ENCODE measurements at regions not wholly inside any gene's neighbourhood (a gene's known extent, or its start where the extent isn't known, plus 50 kb on each side); places are given as distances from the start of the nearest gene placed in this dataset.

DNA sequence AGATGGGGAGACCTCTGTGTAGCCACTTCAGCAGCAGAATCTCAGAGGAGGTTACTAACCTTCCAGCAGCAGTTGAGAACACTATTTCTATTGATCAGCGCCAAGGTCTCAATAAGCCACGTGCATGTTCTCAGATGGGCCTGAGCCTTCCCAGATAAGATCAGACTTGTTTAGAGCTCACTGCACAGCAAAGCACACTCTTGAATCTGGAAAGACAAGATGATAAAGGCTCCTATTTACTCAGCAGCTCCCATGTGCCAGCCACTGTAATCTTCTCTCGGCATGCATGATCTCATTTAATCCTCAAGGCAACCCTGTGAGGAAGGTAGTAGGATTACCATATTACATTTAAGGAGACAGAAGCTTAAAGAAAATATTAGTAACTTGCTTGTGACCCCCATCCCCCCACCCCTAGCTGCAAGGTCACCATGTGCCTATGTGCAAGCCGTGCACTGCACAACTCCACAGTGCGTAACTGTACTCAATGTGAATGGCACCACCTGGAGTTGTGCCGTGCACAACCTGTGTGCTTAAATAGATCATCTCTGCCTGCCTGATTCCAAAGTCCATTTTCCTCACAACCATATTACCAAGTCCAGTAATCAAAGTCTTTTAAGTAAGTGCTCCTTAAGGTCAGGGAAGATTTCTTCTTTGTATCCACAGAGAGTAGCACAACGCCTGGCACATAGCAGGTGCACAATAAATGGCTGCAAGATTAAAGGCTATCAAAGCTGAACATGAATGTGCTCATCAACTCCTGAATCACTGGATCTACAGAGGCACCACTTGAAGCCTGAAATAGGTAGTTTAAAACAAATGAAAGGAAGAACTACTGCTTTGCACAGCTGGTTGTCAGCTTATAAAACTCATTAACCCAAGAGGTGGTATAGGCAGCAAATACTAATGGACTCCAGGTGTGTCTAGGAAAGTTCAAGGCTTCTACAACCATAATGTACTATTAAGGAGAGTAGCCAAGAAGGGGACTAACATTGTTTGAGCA is 293.8 kb downstream of the BUD13 start:
- DNase-seq (ENCODE audit: low read depth in 2 of 2, low spot score in 1 of 2), result no peak

DNA sequence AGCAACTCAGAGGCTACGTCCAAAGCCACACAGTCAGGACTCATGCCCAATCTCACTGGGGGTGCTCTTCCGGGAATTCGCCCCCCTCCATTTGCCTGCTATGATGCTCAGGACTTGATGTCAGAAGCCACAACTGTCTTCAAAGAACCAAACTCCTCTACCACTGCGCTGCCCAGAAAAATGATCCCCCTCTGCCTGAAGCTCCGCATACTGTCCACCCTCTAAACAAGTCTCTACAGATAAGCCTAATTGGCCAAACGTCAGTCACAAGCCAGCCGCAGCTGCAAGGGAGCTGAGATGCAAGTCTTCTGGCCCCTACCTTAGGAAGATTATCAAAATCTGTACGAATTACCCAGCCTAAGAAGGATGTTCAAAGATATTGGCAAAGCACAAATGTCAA is 294.6 kb downstream of the BUD13 start:
- no peak for DNase-seq (ENCODE audit: low read depth in 2 of 2, low spot score in 1 of 2)

DNA sequence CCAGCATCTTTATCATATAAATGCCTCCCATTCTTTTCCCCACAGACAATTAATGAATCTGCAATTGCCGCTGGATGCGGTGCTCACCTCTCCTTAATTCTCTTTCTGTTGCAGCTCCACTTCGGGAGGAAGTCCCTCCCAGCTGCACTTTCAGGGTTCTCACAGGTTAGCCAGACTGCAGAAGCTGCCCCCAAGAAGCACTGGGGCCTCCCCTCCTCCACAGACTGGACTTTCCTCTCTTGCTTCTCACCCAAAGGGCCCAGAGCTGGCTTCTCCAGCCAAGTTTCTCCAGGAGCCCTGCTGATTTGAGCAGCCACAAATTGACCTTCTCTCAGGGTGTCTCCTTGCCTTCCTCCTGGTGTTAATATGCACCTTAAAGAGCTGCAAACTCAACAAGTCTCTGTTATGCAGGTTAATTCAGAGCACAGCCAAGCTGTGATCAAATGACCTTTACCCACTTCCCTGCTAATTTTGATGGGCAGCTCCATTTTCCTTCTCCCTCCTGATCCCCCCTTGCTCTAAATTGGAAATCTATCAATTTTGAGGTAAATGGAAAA is 298.9 kb downstream of the BUD13 start:
- no peak for DNase-seq (ENCODE audit: low read depth in 2 of 2, low spot score in 1 of 2)

DNA sequence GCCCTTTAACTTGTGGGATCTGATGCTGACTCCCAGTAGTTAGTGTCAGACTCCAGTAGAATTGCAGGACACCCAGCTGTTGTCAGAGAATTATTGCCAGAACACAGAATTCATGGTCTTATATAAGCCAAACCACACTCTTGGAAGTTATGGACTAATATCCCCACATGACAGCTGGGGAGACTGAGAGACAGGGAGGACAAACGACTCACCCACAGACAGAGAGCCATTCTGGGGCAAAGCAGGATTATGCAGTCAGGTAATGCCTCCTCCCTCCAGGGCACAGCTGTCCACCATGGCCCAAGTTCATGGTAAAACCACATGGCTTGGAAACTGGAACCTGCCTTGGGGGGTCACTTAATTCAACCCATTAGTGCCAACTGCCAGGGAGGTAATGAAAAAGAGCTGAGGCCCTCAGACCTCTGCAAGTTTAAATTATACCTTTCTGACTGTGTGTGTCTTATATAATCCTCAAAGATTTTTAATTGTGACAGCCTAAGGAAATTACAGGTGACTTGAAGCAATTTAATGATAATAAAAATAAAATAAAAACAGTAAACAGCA is 299.5 kb downstream of the BUD13 start:
- DNase-seq (ENCODE audit: low read depth in 2 of 2, low spot score in 1 of 2), result no peak

DNA sequence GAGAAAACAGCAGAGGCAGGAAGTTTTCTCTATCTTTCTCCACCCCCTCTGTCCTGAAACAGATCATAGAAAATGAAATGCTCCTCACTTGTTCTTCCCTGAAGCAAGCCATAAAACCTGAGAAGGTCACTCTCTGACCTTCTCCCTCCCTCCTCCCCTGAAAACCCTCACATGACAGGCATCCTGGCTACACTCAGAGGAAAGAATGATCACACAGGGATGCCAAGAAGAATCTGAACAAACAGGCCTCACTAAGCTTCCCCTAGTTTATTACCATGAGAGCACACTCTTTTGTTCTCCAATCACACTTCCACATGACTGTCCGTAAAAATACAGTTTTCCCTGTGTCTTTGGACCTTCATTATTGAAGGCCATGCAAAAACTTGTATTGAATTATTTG is 300.1 kb downstream of the BUD13 start:
- DNase-seq (ENCODE audit: low read depth in 2 of 2, low spot score in 1 of 2), result no peak

DNA sequence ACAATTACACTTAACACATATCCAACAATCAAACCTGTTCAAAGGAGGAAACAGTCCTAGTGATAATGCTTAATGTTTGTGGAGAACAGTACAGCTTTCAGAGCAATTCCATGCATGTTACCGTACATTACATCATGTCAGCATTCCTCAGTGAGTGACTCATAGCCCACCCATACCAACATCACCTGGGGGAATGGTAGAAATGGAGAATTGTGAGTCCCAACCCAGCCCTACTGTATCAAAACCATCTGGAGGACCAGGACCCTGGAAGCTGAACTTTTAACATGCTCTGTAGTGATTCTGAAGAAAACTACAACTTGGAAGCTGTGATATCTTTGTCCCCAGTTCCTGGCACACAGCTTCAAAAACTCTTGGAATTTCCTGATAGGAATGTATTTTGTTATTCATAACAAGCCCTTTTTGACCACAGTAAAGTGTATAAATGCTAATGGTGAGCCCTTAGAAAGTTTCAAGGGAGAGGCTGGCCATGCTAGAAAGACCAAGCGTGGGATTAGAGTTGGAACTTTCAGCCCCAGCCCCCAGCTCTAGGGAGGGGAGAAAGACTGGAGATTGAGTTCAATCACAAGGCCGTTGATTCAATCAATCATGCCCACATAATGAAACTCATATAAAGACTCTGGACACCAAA is 301.1 kb downstream of the BUD13 start:
- no peak for DNase-seq (ENCODE audit: low read depth in 2 of 2, low spot score in 1 of 2)

DNA sequence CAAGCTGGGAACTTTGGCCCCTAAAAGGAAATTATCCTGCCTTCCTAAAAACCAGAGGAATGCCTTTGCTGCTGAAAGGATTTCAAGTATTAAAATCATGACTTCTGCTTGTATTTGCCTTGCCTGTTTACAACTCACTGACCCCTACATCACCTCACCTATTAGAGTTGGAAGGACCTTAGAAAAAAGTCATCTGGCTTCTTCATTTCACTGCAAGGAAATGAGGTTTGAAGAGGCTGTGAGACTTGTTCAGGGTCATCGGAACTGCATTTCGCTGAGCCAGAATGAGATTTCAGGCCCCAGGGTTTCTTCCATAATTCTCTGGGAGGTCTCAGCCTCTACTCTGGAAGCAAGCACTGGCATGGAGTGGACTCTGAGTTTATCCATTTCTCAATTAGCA is 304.1 kb downstream of the BUD13 start:
- no peak for DNase-seq (ENCODE audit: low read depth in 2 of 2, low spot score in 1 of 2)

DNA sequence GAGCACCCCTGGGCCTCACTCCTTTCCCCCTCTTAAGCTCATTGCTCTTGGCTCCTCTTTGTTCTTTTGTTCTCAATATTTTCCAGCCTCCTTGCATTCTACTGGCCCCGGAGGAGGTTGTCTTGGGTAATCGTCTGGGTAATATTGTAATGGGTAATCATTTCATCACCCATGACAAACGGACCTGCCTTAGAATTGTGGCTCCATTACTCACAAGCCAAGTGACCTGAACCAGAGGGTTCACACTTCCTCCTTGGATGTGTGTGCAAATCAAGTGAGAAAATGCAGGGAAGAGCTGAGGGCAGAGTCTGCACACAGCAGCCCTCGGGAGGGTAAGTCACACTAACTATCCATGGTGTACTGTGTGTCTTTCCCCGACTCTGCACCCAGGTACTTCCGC is 305.0 kb downstream of the BUD13 start:
- no peak for DNase-seq (ENCODE audit: low read depth in 2 of 2, low spot score in 1 of 2)

DNA sequence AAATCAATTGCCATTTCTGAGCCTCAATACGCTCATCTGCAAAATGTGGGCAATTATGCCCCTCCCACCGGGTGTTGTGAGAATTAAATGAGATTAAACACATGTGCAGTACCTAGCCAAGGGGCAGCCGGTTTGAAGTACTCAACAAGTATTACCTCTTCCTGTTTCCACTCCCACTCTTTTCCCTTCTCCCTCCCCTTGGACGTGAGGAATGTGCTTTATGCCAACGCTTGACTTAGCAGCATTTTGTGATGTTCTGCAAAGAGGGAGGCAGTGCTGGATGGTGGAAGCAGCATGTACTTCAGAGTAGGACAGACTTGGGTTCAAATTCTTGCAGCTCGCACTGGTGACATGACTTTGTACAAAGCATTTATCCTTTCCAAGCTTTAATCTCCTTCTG is 306.0 kb downstream of the BUD13 start:
- no peak for DNase-seq (ENCODE audit: low read depth in 2 of 2, low spot score in 1 of 2)

DNA sequence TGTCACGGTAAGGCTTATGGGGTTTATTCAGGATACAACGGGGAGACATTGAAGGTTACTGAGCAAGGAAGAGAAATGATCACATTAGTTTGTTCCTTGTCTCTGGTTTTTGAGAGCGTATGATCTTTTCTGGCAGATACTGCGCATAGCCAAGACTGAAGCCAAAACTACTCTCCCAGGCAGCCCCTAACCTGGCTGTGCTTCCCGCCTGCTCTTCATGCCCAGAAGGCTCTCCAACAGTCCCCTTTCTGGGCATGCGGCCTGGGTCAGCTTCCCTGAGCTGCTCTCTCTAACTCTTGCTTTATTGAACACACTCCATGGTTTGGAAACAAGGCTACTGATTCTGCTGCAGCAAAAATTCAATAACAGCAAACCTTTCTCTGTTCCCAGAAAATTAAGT is 306.6 kb downstream of the BUD13 start:
- no peak for DNase-seq (ENCODE audit: low read depth in 2 of 2, low spot score in 1 of 2)

DNA sequence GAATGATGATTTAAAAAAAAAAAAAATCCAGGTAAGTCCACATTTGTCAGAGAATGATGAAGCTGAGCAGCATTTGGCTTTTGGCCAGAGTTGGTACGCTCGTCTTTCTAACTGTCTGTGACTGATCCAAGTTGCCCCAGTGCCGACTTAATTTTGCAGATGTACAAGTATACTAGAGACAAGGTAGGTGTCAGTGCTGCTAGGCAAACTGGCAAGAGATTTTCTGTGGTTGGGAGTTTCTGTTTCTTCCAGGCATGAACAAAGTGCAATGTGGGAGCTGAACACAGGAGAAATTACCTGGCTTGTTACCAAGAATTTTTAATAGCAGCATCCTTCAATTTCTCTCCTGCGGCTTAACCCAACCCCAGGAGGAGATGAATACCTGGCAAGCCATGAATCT is 307.7 kb downstream of the BUD13 start:
- no peak for DNase-seq (ENCODE audit: low read depth in 2 of 2, low spot score in 1 of 2)

DNA sequence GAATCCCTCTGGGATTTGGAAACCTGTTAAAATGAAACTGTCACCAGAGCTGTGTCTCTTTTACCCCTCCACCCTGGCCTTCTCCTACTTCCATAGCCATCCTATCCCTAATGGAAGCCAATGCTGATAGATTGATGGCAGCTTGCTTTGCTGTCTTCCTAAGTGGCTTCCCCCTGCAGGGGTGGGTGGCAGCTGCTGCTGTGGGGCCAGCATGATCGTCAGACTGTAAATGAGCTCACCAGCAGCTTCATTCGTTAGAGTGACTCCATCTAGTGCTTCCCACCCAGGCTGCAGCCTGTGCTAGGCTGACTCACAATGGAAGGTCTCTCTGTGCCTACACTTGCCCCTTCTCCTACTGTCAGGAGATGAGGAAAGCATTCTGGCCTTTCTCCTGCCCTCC is 311.0 kb downstream of the BUD13 start:
- no peak for DNase-seq (ENCODE audit: low read depth in 2 of 2, low spot score in 1 of 2)

DNA sequence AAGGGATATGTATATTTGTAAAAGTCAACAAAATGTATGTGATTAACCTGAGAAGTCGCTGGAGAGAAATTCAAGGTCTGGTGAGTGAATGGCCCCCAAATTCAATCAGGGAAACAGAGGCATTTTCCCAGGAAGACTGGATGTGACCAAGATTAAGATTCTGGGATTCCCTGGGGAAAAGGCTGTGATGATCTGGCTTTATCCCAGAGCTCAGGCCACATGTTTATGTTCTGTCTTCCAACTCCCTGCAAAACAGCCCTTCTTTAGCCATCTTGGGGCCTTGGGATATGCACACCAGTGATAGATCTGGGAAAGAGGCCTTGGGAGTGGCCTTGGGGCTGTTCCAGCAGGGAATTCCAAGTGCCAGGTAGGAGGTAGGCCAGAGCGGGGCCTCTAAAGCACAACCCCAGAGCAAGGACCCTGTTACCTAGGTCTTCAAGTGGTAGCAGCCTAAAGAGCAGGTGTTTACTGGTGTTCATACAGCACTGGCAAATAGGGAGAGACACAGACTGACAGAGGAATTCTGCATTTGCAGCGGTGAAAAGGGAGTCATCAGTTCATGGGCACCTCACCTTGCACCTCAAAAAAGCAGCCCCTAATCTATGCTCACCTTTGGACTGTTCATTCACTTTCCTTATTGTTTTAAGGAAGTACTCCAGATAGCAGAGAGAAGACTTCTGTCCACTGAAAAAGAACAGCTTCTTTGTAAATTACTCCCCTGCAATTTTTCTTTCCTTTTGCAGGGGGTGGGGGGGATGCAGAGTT is 312.4 kb downstream of the BUD13 start:
- no peak for DNase-seq (ENCODE audit: low read depth in 2 of 2, low spot score in 1 of 2)

DNA sequence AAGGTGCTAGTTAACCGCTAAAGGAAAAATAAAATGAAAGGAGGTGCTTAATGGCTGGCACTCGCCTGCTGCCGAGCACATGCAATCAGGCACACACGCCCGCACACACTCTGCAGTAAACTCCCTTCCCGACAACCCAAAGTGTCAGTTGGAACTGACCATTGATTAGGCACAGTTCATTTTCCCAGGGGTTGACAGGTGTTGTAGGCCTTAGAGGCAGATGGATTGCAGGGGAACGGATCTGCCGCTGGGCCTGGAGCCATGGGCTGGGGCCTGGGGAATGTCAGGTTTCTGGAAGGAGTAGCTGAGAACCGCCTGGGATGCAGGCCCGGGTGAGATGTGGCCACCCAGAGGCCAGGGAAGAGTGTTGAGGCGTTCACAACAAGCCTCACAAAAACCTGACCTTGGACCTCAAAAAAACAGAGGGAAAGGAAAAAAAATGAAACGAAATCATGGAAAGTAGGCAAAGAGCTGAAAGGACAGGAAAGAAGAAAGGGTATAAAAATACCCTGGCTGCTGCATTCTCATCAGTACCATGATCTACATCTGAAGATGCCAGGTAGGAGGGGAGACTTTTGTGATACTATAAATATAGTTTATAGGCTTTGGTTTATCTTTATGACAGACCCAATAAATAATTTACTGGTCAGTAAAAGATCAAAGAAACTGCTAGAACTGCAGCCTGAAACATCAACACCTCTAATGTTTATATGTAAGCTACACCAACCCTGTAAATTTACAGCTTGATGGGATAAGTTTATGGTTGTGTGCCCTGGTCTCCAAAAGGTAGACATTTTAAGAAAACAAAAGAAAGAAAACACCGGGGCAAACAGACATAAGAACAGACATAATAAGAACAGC is 313.4 kb downstream of the BUD13 start:
- DNase-seq (ENCODE audit: low read depth in 2 of 2, low spot score in 1 of 2), result no peak

DNA sequence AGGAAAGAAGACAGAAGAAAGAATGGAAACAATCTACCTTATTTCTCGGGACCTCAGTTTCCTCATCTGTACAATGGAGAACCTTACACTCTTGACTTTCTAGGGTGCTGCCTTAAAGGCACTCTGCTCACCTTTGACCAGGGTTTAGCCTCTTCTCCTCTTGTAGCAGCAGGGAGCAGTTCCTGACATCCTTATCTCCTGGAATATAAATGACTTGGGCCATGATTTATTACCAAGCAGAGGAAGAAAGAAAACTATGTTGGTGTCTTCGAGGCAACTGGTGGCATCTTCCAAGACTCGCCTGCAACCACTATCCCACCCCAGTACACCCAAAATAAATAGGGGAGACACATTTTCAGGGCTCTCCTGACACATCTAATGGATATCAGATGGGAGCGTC is 314.2 kb downstream of the BUD13 start:
- no peak for DNase-seq (ENCODE audit: low read depth in 2 of 2, low spot score in 1 of 2)

DNA sequence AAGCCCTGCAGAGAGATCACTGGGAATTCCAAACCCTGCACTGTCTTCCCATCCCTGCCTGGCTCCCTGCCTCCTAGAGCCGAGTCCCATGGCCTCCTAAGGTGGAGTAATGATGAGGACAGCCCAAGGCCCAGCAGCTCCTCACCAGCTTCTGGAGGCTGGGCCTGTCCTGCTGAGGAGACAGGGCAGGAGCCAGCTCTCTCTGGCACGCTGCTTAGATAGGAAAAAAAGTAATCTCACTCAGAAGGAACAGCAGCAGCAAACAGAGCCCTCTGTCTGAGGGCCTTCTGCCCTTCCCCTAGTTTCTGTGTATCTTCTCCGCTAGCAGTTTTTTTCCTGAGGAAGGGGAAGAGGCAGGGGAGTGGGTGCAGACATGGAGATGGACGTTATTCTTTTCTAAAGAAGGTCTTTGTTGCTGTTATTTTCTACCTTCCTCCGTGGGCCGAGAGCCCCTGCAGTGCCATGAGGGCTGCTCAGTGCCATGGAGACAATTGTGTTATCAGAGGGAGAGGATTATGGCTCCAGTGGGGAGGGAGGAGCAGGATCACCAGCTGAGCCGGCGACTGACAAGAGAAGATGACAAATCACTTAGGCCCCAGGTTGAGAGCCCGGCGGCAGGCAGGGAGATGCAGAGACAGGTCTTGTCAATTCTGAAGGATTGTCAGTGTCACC is 315.3 kb downstream of the BUD13 start:
- DNase-seq (ENCODE audit: low read depth in 2 of 2, low spot score in 1 of 2), result no peak

DNA sequence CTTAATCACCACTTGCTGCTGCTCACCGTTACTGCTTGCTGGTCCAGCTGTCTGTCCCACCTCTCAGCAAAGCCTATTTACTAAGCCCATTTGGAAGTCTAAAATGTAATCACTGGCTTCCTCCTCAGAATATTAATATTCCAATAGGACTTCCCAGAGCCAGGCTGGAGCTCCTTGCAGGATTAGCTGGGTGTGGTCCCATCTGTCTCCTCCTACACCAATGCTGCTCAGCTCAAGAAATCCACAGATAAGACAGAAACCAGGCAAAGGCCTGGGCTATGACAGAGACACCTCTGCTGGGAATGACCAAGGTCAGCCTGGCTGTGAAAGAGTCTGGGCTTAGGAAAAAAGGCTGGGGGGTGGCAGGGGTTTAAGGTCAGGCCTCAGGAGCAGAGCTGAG is 317.8 kb downstream of the BUD13 start:
- no peak for DNase-seq (ENCODE audit: low read depth in 2 of 2, low spot score in 1 of 2)

DNA sequence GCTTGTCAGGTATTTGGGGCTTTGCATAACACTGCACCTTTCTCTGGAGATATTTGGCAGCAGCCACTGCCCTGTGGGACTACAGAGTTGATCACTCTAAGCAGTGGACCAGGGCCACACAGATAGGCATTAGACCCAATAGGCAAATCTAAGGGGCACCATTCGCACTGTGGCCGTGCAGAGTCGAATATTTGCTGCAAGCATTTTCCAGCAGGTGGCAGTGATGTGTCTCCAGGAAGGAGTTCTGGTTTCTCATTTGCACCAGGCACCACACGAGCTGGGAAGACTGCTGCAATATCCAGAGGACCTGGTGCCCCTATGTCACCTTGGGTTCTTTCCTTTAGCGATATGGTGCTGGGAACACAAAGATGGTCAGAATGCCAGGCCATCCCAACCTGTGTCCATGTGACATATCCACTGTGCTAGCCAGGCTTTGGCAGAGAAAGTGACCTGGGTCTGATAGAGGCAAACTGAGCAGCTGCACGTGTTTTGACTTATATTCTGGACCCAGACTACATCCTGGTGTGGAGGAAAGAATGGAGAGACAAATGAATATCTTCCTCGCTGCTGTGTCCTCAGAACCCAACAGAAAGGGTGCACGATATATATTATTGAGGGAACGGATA is 318.7 kb downstream of the BUD13 start:
- no peak for DNase-seq (ENCODE audit: low read depth in 2 of 2, low spot score in 1 of 2)

DNA sequence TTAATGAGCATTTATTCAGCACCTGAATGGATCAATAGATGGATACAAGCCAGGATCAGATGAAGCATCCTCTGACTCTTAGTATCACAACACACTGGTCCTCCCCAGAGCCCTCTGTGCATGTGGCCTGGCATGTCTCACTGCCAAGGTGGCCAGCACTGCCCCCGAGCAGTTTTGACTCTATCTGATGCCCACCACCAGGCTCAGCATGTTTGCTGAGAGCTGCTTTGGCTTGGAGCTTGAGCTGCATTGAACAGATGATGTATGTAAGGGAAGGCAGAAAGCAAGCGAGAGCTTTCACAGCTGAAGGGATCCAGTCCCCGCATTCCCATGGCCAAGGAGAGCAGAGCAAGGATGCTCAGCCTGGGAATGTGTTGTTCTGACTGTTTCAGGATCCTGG is 320.3 kb downstream of the BUD13 start:
- no peak for DNase-seq (ENCODE audit: low read depth in 2 of 2, low spot score in 1 of 2)
